ENCODE measurements at regions not wholly inside any gene's neighbourhood (a gene's known extent, or its start where the extent isn't known, plus 50 kb on each side); places are given as distances from the start of the nearest gene placed in this dataset.
"Not testable (repeated sequence)": the region's sequence is repeated elsewhere in the genome, so short reads cannot be mapped to it uniquely, and the experiment has no call there.

DNA sequence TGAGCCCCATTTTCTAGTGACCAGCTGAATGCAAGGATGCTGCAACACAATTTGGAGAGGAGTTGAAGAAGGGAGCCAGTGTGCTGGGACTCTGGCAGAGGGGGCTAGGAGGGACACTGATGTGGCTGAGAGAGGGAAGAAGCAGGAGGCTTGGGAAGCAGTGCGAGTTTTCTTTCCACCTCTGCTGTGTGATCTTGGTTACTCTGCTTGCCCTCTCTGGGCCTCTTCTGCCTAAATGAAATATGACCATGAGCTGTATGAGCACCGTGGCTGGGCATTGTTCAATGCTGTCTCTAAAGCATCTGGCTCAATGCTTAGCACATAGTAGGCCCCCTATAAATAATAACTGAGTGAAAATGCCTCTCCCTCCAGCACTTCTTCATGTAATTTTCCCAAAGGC is 65.3 kb upstream of the PAX7 start:
- no peaks in the 10 kb centered on the region for H3K27me3 ChIP-seq (ENCODE audit: control insufficient read depth, insufficient read depth, low read length)
- H3K36me3 ChIP-seq (ENCODE audit: control insufficient read depth, insufficient read depth, low read length): no peaks in the 10 kb centered on the region
- H3K9ac ChIP-seq (ENCODE audit: low read depth, low read length): no peak overlapping the region
- no peak overlapping the region for H3K4me3 ChIP-seq (ENCODE audit: low read depth, low read length)
- H3K4me1 ChIP-seq (ENCODE audit: control insufficient read depth, insufficient read depth, low read length): peaks cover 2% of the 10 kb centered on the region
- H3K9me3 ChIP-seq (ENCODE audit: control insufficient read depth, insufficient read depth, low read length): no peaks in the 10 kb centered on the region

DNA sequence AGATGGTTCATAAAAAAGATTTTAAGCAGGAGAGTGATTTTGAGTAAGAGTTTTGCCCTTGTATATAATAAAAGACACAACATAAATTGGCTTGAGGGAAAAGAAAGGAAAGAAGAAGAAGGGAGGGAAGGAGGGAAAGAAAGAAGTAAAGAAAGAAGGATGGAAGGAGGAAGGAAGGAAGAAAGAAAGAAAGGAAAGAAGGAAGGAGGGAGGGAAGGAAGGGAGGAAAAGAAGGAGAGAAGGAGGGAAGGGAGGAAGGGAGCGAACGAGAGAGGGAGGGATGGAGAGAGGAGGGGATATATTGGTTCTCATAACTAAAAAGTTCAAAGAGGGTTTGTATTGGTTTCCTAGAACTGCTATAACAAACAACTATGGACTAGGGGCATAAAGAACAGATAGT is 62.2 kb upstream of the PAX7 start:
- Histone ChIP-seq H3K9me3 (ENCODE audit: control insufficient read depth, insufficient read depth, low read length) (no peaks in the 10 kb centered on the region), H3K4me1 (ENCODE audit: control insufficient read depth, insufficient read depth, low read length) (peaks cover 6% of the 10 kb centered on the region), H3K9ac (ENCODE audit: low read depth, low read length) (no peak overlapping the region), H3K27me3 (ENCODE audit: control insufficient read depth, insufficient read depth, low read length) (no peaks in the 10 kb centered on the region), H3K4me3 (ENCODE audit: low read depth, low read length) (no peak overlapping the region), H3K36me3 (ENCODE audit: control insufficient read depth, insufficient read depth, low read length) (no peaks in the 10 kb centered on the region)

DNA sequence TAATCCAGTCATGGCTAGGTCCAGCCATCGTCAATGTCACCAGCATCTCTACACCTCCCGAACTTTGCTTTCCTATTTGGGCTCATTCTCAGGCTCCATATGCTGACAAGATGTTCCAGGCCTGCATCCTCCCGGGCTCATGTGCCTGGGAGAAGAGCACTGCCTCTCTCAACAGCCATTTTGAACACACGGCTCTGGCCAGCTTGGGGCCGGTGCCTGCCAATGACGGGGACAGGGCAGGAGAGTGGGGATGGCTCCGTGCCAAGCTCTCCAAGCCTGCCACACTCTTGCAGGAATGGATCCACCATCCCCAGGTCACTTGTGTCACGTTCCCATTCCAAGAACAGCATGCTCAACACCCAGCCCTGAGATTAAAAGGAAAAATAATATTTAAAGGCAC is 61.4 kb upstream of the PAX7 start:
- Histone ChIP-seq H3K4me3 (ENCODE audit: low read depth, low read length) (no peak overlapping the region), H3K27me3 (ENCODE audit: control insufficient read depth, insufficient read depth, low read length) (no peaks in the 10 kb centered on the region), H3K9ac (ENCODE audit: low read depth, low read length) (no peak overlapping the region), H3K9me3 (ENCODE audit: control insufficient read depth, insufficient read depth, low read length) (no peaks in the 10 kb centered on the region), H3K4me1 (ENCODE audit: control insufficient read depth, insufficient read depth, low read length) (peaks cover 6% of the 10 kb centered on the region), H3K36me3 (ENCODE audit: control insufficient read depth, insufficient read depth, low read length) (no peaks in the 10 kb centered on the region)

DNA sequence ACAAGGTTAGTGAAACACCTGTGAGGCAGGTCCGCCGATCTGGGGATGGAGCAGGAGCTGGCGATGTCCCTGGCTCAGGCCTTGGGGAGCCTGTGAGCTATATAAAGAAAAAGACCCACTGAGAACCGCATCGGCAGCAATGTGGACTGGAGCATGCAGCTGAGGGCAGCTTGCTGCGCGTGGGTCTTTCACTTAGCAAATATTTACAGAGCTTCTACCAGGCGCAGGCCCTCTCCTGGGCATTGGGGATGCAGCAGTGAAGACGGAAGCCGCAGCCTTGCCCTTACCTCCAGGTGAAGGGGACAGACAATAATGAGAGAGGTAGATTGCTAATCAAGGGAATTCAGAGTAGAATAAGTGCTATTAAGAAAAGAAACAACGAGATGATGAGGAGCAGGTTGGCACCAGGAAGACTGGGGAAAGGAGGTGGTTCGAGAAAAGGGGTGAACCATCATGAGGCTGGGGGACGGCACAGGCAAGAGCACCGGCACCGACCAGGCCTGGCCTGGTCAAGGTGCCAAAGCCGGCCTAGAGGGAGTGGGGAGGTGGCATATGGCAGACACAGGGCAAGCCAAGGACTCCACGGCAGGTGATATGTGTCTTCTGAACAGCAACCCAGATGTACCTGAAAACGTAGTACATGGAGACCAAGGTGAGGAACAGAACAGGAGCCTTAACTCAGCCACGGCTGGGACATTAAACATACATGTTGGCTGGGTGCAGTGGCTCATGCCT is 60.7 kb upstream of the PAX7 start:
- Histone ChIP-seq H3K9me3 (ENCODE audit: control insufficient read depth, insufficient read depth, low read length) (no peaks in the 10 kb centered on the region), H3K27me3 (ENCODE audit: control insufficient read depth, insufficient read depth, low read length) (no peaks in the 10 kb centered on the region), H3K36me3 (ENCODE audit: control insufficient read depth, insufficient read depth, low read length) (no peaks in the 10 kb centered on the region), H3K4me3 (ENCODE audit: low read depth, low read length) (no peak overlapping the region), H3K4me1 (ENCODE audit: control insufficient read depth, insufficient read depth, low read length) (peaks cover 6% of the 10 kb centered on the region), H3K9ac (ENCODE audit: low read depth, low read length) (no peak overlapping the region)

DNA sequence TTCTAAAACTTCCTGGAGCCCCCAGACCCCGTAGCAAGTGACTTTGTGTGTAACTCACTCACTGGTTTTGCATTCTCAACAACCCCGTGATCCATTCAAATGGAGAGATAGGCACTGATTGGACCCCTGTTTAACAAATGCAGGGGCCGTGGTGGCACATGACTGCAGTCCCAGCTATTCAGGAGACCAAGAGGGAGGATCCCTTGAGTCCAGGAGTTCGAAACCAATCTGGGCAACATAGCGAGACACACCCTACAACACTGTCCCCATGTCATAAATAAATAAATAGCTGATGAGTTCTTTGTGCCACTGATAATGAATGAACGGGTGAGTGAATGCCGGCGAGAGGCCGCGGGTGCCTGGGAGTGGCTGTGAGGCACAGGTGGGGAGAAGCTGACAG is 59.4 kb upstream of the PAX7 start:
- Histone ChIP-seq H3K36me3 (ENCODE audit: control insufficient read depth, insufficient read depth, low read length) (no peaks in the 10 kb centered on the region), H3K27me3 (ENCODE audit: control insufficient read depth, insufficient read depth, low read length) (no peaks in the 10 kb centered on the region), H3K9me3 (ENCODE audit: control insufficient read depth, insufficient read depth, low read length) (no peaks in the 10 kb centered on the region), H3K4me1 (ENCODE audit: control insufficient read depth, insufficient read depth, low read length) (peaks cover 6% of the 10 kb centered on the region), H3K4me3 (ENCODE audit: low read depth, low read length) (no peak overlapping the region), H3K9ac (ENCODE audit: low read depth, low read length) (no peak overlapping the region)

DNA sequence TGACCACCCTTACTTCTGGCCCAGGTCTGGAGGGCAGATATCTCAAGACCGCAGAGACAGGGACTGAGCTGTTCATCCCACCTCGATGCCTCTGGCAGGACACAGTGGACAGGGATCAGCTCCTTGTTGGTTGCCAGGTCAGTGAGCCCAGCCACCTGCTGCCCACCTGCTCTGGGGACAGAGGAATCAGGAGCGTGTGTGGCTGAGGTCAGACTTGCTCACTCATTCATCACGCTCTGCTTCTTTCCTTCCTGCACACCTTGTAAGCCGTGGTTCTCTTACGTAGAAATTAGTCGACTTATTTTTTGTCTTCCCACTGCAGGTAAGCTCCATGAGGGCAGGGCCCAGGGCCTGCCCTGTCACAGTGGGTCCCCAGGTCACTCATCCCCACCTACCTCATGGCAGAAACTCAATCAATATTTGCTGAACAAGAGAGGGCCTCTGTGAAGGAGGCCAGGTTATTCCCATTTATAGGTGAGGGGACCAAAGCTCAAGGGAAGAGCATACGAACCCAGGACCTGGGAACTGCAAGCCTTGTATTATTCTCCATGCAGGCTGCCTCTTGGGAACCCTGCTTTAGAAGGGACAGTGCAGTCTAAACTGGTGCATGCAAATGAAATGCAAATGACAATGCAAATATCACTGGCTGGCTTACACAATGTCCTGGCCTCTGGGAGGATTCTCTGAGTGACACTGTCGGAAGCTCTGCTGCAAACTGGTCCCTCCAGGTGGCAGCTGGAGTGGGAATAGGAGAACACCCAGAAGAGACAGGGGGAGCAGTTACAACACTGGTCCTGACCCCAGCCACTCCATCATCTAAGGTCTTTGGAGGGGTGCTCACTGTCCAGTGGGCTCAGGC is 58.4 kb upstream of the PAX7 start:
- no peaks in the 10 kb centered on the region for H3K36me3 ChIP-seq (ENCODE audit: control insufficient read depth, insufficient read depth, low read length)

DNA sequence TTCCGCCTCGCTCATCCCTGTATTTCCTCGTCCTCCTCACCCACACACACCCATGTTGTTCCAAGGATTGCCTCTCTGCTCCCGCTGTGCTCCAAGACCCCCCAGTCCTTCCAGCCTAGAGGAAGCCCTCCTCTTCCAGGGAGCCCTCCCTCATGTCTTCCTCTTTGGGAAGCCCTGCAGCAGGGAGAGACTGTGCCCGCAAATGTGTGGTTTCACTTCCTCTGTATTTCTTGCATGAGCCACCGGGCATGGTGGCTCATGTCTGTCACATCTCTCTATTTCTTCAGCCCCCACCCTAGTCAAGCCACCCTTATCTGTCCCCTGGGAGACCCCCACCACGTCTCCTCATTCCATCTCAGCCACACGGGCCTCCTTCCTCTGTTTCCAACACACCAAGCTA is 57.5 kb upstream of the PAX7 start:
- no peaks in the 10 kb centered on the region for H3K27me3 ChIP-seq (ENCODE audit: control insufficient read depth, insufficient read depth, low read length)
- no peak overlapping the region for H3K9ac ChIP-seq (ENCODE audit: low read depth, low read length)
- no peaks in the 10 kb centered on the region for H3K9me3 ChIP-seq (ENCODE audit: control insufficient read depth, insufficient read depth, low read length)
- H3K36me3 ChIP-seq (ENCODE audit: control insufficient read depth, insufficient read depth, low read length): no peaks in the 10 kb centered on the region
- H3K4me1 ChIP-seq (ENCODE audit: control insufficient read depth, insufficient read depth, low read length): peaks cover 3% of the 10 kb centered on the region
- no peak overlapping the region for H3K4me3 ChIP-seq (ENCODE audit: low read depth, low read length)

More for the DNA sequence above, 58.4 kb upstream of the PAX7 start:
- H3K4me1 ChIP-seq (ENCODE audit: control insufficient read depth, insufficient read depth, low read length): peaks cover 6% of the 10 kb centered on the region
- no peaks in the 10 kb centered on the region for H3K9me3 ChIP-seq (ENCODE audit: control insufficient read depth, insufficient read depth, low read length)
- no peaks in the 10 kb centered on the region for H3K27me3 ChIP-seq (ENCODE audit: control insufficient read depth, insufficient read depth, low read length)
- H3K4me3 ChIP-seq (ENCODE audit: low read depth, low read length): no peak overlapping the region
- no peak overlapping the region for H3K9ac ChIP-seq (ENCODE audit: low read depth, low read length)

DNA sequence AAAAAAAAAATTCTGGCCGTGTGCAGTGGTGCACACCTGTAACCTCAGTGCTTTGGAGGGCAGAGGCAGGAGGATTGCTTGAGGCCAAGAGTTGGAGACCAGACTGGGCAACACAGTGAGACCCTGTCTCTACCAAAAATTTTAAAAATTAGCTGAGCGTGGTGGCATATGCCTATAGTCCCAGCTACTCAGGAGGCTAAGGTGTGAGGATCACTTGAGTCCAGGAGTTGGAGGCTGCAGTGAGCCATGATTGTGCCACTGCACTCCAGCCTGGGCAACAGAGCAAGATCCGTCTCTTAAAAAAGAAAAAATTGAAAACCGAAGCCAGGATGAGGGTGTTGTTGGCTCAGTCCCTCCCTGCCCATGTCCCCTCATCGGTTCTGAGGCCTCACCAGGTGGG is 55.9 kb upstream of the PAX7 start:
- no peaks in the 10 kb centered on the region for H3K27me3 ChIP-seq (ENCODE audit: control insufficient read depth, insufficient read depth, low read length)
- H3K4me3 ChIP-seq (ENCODE audit: low read depth, low read length): no peak overlapping the region
- peaks cover 3% of the 10 kb centered on the region for H3K4me1 ChIP-seq (ENCODE audit: control insufficient read depth, insufficient read depth, low read length)
- H3K9me3 ChIP-seq (ENCODE audit: control insufficient read depth, insufficient read depth, low read length): no peaks in the 10 kb centered on the region
- H3K36me3 ChIP-seq (ENCODE audit: control insufficient read depth, insufficient read depth, low read length): no peaks in the 10 kb centered on the region
- H3K9ac ChIP-seq (ENCODE audit: low read depth, low read length): no peak overlapping the region

DNA sequence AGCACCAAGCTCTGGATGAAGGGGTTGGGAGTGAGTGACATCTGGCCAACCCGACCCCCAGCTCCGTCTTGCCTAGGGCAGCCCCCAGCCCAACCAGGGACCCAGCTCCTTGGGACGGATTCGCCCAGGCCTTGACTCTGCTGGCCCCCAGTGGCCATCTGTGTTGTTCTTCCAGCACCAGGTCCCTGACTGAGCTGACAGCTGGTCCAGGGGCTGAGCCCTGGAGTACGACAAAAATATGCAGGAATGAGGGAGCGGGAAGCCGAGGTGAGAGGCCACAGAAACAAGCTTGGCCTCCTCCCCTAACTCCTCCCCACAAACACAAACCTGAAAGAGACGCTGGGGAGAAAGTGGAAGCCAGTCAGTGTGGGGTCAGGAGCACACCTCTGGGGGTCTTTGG is 55.0 kb upstream of the PAX7 start:
- no peaks in the 10 kb centered on the region for H3K36me3 ChIP-seq (ENCODE audit: control insufficient read depth, insufficient read depth, low read length)
- H3K27me3 ChIP-seq (ENCODE audit: control insufficient read depth, insufficient read depth, low read length): no peaks in the 10 kb centered on the region
- H3K4me1 ChIP-seq (ENCODE audit: control insufficient read depth, insufficient read depth, low read length): peaks cover 3% of the 10 kb centered on the region
- H3K9ac ChIP-seq (ENCODE audit: low read depth, low read length): no peak overlapping the region
- no peaks in the 10 kb centered on the region for H3K9me3 ChIP-seq (ENCODE audit: control insufficient read depth, insufficient read depth, low read length)
- H3K4me3 ChIP-seq (ENCODE audit: low read depth, low read length): no peak overlapping the region

DNA sequence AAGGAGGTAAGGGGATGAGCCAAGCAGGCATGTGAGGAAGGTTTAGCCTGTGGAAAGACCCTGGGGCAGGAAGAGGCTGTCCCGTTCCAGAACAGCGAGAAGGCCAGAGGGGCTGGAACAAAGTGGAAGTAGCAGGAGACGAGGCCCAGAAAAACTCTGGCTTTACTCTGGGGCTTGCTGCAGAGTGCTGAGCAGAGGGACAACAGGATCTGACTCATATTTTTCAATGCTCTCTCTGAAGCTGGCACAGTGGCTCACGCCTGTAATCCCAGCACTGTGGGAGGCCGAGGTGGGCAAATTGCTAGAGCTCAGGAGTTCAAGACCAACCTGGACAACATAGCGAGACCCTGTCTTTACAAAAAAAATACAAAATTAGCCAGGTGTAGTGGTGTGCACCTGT is 52.4 kb upstream of the PAX7 start:
- no peaks in the 10 kb centered on the region for H3K4me1 ChIP-seq (ENCODE audit: control insufficient read depth, insufficient read depth, low read length)
- peaks cover 6% of the 10 kb centered on the region for H3K27me3 ChIP-seq (ENCODE audit: control insufficient read depth, insufficient read depth, low read length)
- H3K4me3 ChIP-seq (ENCODE audit: low read depth, low read length): no peak overlapping the region
- H3K9me3 ChIP-seq (ENCODE audit: control insufficient read depth, insufficient read depth, low read length): no peaks in the 10 kb centered on the region
- H3K36me3 ChIP-seq (ENCODE audit: control insufficient read depth, insufficient read depth, low read length): no peaks in the 10 kb centered on the region
- no peak overlapping the region for H3K9ac ChIP-seq (ENCODE audit: low read depth, low read length)

DNA sequence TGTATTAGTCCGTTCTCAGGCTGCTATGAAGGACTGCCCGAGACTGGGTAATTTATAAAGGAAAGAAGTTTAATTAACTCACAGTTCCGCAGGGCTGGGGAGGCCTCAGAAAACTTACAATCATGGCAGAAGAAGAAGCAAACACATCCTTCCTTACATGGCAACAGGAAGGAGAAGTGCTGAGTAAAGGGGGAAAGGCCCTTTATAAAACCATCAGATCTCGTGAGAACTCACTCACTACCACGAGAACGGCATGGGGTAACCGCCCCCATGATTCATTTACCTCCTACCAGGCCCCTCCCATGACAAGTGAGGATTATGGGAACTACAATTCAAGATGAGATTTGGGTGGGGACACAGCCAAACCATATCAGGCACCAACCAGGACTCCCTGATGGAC is 51.4 kb upstream of the PAX7 start:
- not testable (repeated sequence) for H3K9me3 ChIP-seq (ENCODE audit: control insufficient read depth, insufficient read depth, low read length); H3K9ac ChIP-seq (ENCODE audit: low read depth, low read length); H3K27me3 ChIP-seq (ENCODE audit: control insufficient read depth, insufficient read depth, low read length); H3K36me3 ChIP-seq (ENCODE audit: control insufficient read depth, insufficient read depth, low read length); H3K4me3 ChIP-seq (ENCODE audit: low read depth, low read length); H3K4me1 ChIP-seq (ENCODE audit: control insufficient read depth, insufficient read depth, low read length)

DNA sequence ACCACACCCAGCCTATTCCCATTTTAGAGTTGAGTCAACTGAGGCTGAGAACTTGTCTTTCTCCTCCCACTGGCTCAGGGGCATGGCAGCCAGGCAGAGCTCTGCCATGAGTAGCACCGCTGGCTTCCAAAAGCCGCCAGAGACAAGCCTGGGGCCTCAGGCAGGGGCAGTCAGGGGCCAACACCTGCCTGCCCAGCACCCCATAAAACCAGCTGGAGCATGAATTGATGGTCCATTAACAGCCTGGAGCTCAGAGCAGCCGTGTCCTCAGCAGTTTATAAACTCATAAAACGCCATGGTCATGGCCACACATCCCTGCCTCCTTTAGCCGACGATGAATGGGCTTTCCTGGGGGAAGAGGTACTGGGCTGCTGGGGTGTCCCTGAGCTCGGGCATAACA is 50.6 kb upstream of the PAX7 start:
- H3K4me3 ChIP-seq (ENCODE audit: low read depth, low read length): no peak overlapping the region
- peaks cover 6% of the 10 kb centered on the region for H3K27me3 ChIP-seq (ENCODE audit: control insufficient read depth, insufficient read depth, low read length)
- no peaks in the 10 kb centered on the region for H3K36me3 ChIP-seq (ENCODE audit: control insufficient read depth, insufficient read depth, low read length)
- no peaks in the 10 kb centered on the region for H3K4me1 ChIP-seq (ENCODE audit: control insufficient read depth, insufficient read depth, low read length)
- H3K9me3 ChIP-seq (ENCODE audit: control insufficient read depth, insufficient read depth, low read length): no peaks in the 10 kb centered on the region
- H3K9ac ChIP-seq (ENCODE audit: low read depth, low read length): no peak overlapping the region
